Uterus (tissue), 2 donors: ENCODE measurements at regions not wholly inside any gene's neighbourhood (a gene's known extent, or its start where the extent isn't known, plus 50 kb on each side); places are given as distances from the start of the nearest gene placed in this dataset.

Experiments
- CTCF ChIP-seq, 4 experiments: fragments of 200-600 bp in 2 of 4; fragments of 450-650 bp in 2 of 4; sonication (generic) in 2 of 4; IDR thresholded peaks; one replicate each; pipeline ENCODE4 v1.5.1; 2016 to 2019; ENCODE audit warnings: antibody characterized with exemption in 4 of 4, mild to moderate bottlenecking in 2 of 4, moderate library complexity in 1 of 4
- POLR2A ChIP-seq, 2 donors: fragments of 450-650 bp; IDR thresholded peaks; one replicate each; pipeline ENCODE4 v1.6.1; 2016; ENCODE audit warnings: antibody characterized with exemption in 2 of 2, mild to moderate bottlenecking in 1 of 2, moderate library complexity in 1 of 2

GRCh38 chrX:109926743-109927662 lies 75.9 kb upstream of the TMEM164 start:
- TF ChIP-seq CTCF (IDR thresholded peaks at IDR 0.05) (no peak), POLR2A (IDR thresholded peaks at IDR 0.05) (no peak)
